Body of pancreas (tissue), 4 donors: ENCODE measurements at regions not wholly inside any gene's neighbourhood (a gene's known extent, or its start where the extent isn't known, plus 50 kb on each side); places are given as distances from the start of the nearest gene placed in this dataset.

Source experiments
- POLR2A ChIP-seq, 3 donors: fragments of 450-650 bp; IDR thresholded peaks; one replicate each; pipeline ENCODE4 v1.6.1; 2016; ENCODE audit warnings: antibody characterized with exemption in 3 of 3, mild to moderate bottlenecking in 2 of 3
- TF ChIP-seq, protein P1 (sequence below), 7 experiments: fragments of 450-650 bp in 4 of 7; fragments of 200-600 bp in 3 of 7; sonication (generic) in 3 of 7; IDR thresholded peaks; one replicate each; pipeline ENCODE4 v1.5.1; 2016 to 2019; ENCODE audit warnings: antibody characterized with exemption in 7 of 7

DNA sequence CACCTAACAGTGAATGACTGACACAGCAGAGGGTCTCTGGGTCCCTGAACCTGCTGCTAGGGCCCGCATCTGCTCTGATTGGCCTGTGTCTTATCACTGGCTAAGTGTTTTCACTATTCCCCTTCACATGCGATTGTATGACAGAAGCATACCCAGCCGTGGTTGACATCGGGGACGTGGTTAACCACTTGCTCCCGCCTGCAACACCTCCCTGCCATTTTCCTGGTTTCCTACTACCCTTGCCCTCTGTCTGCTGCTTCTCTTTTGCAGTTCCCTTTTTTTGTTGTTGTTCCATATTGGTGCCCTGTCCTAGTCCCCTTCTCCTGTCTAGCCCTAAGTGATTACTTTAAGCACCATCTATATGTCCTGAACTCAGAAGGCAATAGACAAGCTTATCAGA is 177.0 kb downstream of the RGS9 start:
- TF ChIP-seq, protein P1, sequence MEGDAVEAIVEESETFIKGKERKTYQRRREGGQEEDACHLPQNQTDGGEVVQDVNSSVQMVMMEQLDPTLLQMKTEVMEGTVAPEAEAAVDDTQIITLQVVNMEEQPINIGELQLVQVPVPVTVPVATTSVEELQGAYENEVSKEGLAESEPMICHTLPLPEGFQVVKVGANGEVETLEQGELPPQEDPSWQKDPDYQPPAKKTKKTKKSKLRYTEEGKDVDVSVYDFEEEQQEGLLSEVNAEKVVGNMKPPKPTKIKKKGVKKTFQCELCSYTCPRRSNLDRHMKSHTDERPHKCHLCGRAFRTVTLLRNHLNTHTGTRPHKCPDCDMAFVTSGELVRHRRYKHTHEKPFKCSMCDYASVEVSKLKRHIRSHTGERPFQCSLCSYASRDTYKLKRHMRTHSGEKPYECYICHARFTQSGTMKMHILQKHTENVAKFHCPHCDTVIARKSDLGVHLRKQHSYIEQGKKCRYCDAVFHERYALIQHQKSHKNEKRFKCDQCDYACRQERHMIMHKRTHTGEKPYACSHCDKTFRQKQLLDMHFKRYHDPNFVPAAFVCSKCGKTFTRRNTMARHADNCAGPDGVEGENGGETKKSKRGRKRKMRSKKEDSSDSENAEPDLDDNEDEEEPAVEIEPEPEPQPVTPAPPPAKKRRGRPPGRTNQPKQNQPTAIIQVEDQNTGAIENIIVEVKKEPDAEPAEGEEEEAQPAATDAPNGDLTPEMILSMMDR (IDR thresholded peaks at IDR 0.05): no peak
- no peak for TF ChIP-seq POLR2A (IDR thresholded peaks at IDR 0.05)
